ENCODE measurements at regions not wholly inside any gene's neighbourhood (a gene's known extent, or its start where the extent isn't known, plus 50 kb on each side); places are given as distances from the start of the nearest gene placed in this dataset.

DNA sequence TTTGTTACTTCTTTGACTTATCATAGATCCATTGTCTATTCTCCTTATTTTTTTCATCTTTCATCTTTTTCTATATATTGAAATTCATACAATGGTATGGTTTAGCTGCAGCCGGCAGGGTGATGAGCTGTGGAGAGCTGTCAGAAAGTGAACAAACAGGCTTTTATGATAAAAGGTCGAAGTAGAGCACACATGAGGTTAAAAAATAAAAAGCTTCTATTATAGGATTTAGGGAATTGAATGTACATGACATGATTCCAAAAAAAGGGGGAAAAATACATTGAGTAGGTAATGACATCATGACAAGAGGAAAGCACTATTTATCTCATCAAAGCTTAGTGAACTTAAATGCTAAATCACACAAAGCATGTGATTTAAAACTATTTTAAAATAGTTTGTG lies 884.8 kb downstream of the METTL15 start:
- Histone ChIP-seq H3K4me3 (replicated peaks; ENCODE audit: insufficient read depth, low read length) (no peak overlapping the region), H3K27me3 (ENCODE audit: insufficient read depth, poor library complexity, severe bottlenecking) (no peaks in the 10 kb centered on the region), H3K27ac (replicated peaks) (no peak overlapping the region)
- DNase-seq (ENCODE audit: low read depth in 1 of 2, low spot score in 1 of 2): no peak
- TF ChIP-seq REST (IDR thresholded peaks at IDR 0.05; ENCODE audit: insufficient replicate concordance, low read depth) (no peak), POLR2AphosphoS5 (IDR thresholded peaks at IDR 0.05; ENCODE audit: low read depth) (no peak)
- TF ChIP-seq, protein P1, sequence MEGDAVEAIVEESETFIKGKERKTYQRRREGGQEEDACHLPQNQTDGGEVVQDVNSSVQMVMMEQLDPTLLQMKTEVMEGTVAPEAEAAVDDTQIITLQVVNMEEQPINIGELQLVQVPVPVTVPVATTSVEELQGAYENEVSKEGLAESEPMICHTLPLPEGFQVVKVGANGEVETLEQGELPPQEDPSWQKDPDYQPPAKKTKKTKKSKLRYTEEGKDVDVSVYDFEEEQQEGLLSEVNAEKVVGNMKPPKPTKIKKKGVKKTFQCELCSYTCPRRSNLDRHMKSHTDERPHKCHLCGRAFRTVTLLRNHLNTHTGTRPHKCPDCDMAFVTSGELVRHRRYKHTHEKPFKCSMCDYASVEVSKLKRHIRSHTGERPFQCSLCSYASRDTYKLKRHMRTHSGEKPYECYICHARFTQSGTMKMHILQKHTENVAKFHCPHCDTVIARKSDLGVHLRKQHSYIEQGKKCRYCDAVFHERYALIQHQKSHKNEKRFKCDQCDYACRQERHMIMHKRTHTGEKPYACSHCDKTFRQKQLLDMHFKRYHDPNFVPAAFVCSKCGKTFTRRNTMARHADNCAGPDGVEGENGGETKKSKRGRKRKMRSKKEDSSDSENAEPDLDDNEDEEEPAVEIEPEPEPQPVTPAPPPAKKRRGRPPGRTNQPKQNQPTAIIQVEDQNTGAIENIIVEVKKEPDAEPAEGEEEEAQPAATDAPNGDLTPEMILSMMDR (IDR thresholded peaks at IDR 0.05; ENCODE audit: insufficient read depth, low read length): no peak

DNA sequence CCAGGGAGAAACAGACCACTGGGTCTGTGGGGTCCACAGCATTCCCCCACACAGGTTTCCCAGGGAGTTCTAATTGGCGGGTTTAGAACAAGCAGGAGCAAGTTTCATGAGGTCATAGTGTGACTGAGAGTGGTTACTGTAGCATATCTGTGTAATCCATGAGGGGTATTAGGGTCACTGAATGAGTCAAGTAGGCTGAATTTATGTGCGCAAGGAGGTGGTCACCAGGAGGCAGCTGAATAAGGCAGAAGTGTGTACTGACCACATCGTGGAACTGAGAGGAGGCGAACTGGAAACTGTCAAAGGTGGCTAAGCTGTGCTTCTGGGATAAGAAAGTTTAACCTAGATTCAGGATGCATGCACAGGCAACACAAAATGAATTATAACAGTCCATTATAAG lies 876.0 kb downstream of the METTL15 start:
- no peak overlapping the region for H3K27ac ChIP-seq (replicated peaks)
- no peak overlapping the region for H3K4me3 ChIP-seq (replicated peaks; ENCODE audit: insufficient read depth, low read length)
- TF ChIP-seq, protein P1 (IDR thresholded peaks at IDR 0.05; ENCODE audit: insufficient read depth, low read length): no peak
- TF ChIP-seq REST (IDR thresholded peaks at IDR 0.05; ENCODE audit: insufficient replicate concordance, low read depth): no peak
- no peak for TF ChIP-seq GABPA (IDR thresholded peaks at IDR 0.05; ENCODE audit: low read depth)
- DNase-seq (ENCODE audit: low read depth in 1 of 2, low spot score in 1 of 2): no peak
- no peaks in the 10 kb centered on the region for H3K27me3 ChIP-seq (ENCODE audit: insufficient read depth, poor library complexity, severe bottlenecking)

DNA sequence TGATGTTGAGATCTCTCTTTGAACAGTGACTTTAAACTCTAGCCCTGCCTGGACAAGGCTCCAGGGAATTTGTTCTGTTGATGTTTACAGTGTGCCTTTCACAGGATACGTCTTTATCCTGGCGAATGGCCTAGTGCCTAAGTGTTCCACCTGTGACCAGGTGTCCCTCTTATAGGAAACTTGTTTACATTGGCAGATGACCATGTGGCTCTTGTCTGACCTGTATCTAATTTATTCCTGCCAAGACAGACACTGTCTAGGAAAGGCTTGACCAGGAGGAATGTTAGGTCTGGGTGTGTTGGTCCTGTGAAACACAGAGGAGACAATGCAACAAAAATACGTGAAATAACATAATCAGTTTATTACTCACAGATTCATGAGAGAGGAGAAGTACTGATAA lies 875.6 kb downstream of the METTL15 start:
- DNase-seq (ENCODE audit: low read depth in 1 of 2, low spot score in 1 of 2): no peak
- no peak overlapping the region for H3K4me3 ChIP-seq (replicated peaks; ENCODE audit: insufficient read depth, low read length)
- H3K27me3 ChIP-seq (ENCODE audit: insufficient read depth, poor library complexity, severe bottlenecking): no peaks in the 10 kb centered on the region
- no peak for TF ChIP-seq REST (IDR thresholded peaks at IDR 0.05; ENCODE audit: insufficient replicate concordance, low read depth)
- TF ChIP-seq POLR2AphosphoS5 (IDR thresholded peaks at IDR 0.05; ENCODE audit: low read depth): no peak
- no peak for TF ChIP-seq SPI1 (IDR thresholded peaks at IDR 0.05; ENCODE audit: borderline replicate concordance, low read depth)
- no peak for TF ChIP-seq GABPA (IDR thresholded peaks at IDR 0.05; ENCODE audit: low read depth)
- TF ChIP-seq, protein P1 (IDR thresholded peaks at IDR 0.05; ENCODE audit: insufficient read depth, low read length): no peak
- H3K27ac ChIP-seq (replicated peaks): no peak overlapping the region

Measured in HL-60 (cell line).